ENCODE measurements at regions not wholly inside any gene's neighbourhood (a gene's known extent, or its start where the extent isn't known, plus 50 kb on each side); places are given as distances from the start of the nearest gene placed in this dataset.

GRCh38 chr13:99734013-99734693 lies 232.9 kb downstream of the TM9SF2 start:
- Histone ChIP-seq H3K4me2 (ENCODE audit: control insufficient read depth, extremely low read depth, insufficient read depth, low read depth, low read length) (no peak overlapping the region), H3K4me3 (ENCODE audit: control insufficient read depth in 2 of 3, extremely low read depth in 1 of 3, insufficient read depth in 2 of 3, low read depth in 1 of 3, low read length in 3 of 3) (no peak overlapping the region), H3K79me2 (ENCODE audit: control insufficient read depth, insufficient read depth, low read length) (no peaks in the 10 kb centered on the region), H3K27ac (ENCODE audit: control insufficient read depth, insufficient read depth, low read length) (no peak overlapping the region), H3K36me3 (ENCODE audit: control insufficient read depth in 2 of 2, extremely low read depth in 1 of 2, insufficient read depth in 2 of 2, low read length in 2 of 2) (no peaks in the 10 kb centered on the region), H3K27me3 (ENCODE audit: control insufficient read depth, extremely low read depth, insufficient read depth, low read length) (no peaks in the 10 kb centered on the region), H3K9me3 (ENCODE audit: control insufficient read depth, low read depth, low read length) (no peaks in the 10 kb centered on the region), H4K20me1 (ENCODE audit: control insufficient read depth, extremely low read depth, insufficient read depth, low read length) (no peaks in the 10 kb centered on the region), H3K4me1 (ENCODE audit: control insufficient read depth, extremely low read depth, insufficient read depth, low read length) (no peaks in the 10 kb centered on the region), H3K9me1 (ENCODE audit: control insufficient read depth, extremely low read depth, insufficient read depth, low read length) (no peaks in the 10 kb centered on the region), H3K9ac (ENCODE audit: control insufficient read depth, extremely low read depth, insufficient read depth, low read length) (no peak overlapping the region), H2AFZ (ENCODE audit: control insufficient read depth, low read length) (no peak overlapping the region)
- dilution Hi-C loops (cut with MboI; ENCODE audit: extremely low pct_ligation_motif_present, low sequenced_read_pairs) = no loop called here
- DNase-seq (ENCODE audit: low read depth, low spot score) (no peak), FAIRE-seq (no peak)
- TF ChIP-seq, protein P1, sequence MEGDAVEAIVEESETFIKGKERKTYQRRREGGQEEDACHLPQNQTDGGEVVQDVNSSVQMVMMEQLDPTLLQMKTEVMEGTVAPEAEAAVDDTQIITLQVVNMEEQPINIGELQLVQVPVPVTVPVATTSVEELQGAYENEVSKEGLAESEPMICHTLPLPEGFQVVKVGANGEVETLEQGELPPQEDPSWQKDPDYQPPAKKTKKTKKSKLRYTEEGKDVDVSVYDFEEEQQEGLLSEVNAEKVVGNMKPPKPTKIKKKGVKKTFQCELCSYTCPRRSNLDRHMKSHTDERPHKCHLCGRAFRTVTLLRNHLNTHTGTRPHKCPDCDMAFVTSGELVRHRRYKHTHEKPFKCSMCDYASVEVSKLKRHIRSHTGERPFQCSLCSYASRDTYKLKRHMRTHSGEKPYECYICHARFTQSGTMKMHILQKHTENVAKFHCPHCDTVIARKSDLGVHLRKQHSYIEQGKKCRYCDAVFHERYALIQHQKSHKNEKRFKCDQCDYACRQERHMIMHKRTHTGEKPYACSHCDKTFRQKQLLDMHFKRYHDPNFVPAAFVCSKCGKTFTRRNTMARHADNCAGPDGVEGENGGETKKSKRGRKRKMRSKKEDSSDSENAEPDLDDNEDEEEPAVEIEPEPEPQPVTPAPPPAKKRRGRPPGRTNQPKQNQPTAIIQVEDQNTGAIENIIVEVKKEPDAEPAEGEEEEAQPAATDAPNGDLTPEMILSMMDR (optimal IDR thresholded peaks at IDR 0.05 in 1 of 3, IDR thresholded peaks at IDR 0.05 in 1 of 3, conservative IDR thresholded peaks at IDR 0.05 in 1 of 3; ENCODE audit: extremely low read depth in 1 of 3, insufficient read depth in 2 of 3, low read length in 3 of 3) = no peak
- TF ChIP-seq EZH2 (IDR thresholded peaks at IDR 0.05; ENCODE audit: low read length) = no peak

GRCh38 chr13:99733346-99733745 lies 232.1 kb downstream of the TM9SF2 start:
- DNase-seq (ENCODE audit: low read depth, low spot score) (no peak), FAIRE-seq (no peak)
- Histone ChIP-seq H3K79me2 (ENCODE audit: control insufficient read depth, insufficient read depth, low read length) (no peaks in the 10 kb centered on the region), H3K4me2 (ENCODE audit: control insufficient read depth, extremely low read depth, insufficient read depth, low read depth, low read length) (no peak overlapping the region), H3K9me3 (ENCODE audit: control insufficient read depth, low read depth, low read length) (no peaks in the 10 kb centered on the region), H4K20me1 (ENCODE audit: control insufficient read depth, extremely low read depth, insufficient read depth, low read length) (no peaks in the 10 kb centered on the region), H3K9ac (ENCODE audit: control insufficient read depth, extremely low read depth, insufficient read depth, low read length) (no peak overlapping the region), H3K4me1 (ENCODE audit: control insufficient read depth, extremely low read depth, insufficient read depth, low read length) (no peaks in the 10 kb centered on the region), H3K4me3 (ENCODE audit: control insufficient read depth in 2 of 3, extremely low read depth in 1 of 3, insufficient read depth in 2 of 3, low read depth in 1 of 3, low read length in 3 of 3) (no peak overlapping the region), H3K27me3 (ENCODE audit: control insufficient read depth, extremely low read depth, insufficient read depth, low read length) (no peaks in the 10 kb centered on the region), H3K9me1 (ENCODE audit: control insufficient read depth, extremely low read depth, insufficient read depth, low read length) (no peaks in the 10 kb centered on the region), H3K36me3 (ENCODE audit: control insufficient read depth in 2 of 2, extremely low read depth in 1 of 2, insufficient read depth in 2 of 2, low read length in 2 of 2) (no peaks in the 10 kb centered on the region), H2AFZ (ENCODE audit: control insufficient read depth, low read length) (no peak overlapping the region), H3K27ac (ENCODE audit: control insufficient read depth, insufficient read depth, low read length) (no peak overlapping the region)
- no peak for TF ChIP-seq EZH2 (IDR thresholded peaks at IDR 0.05; ENCODE audit: low read length)
- TF ChIP-seq, protein P1 (optimal IDR thresholded peaks at IDR 0.05 in 1 of 3, IDR thresholded peaks at IDR 0.05 in 1 of 3, conservative IDR thresholded peaks at IDR 0.05 in 1 of 3; ENCODE audit: extremely low read depth in 1 of 3, insufficient read depth in 2 of 3, low read length in 3 of 3) = no peak
- dilution Hi-C loops (cut with MboI; ENCODE audit: extremely low pct_ligation_motif_present, low sequenced_read_pairs) = no loop called here
